Mesenchymal stem cell (in vitro differentiated cells and primary cell): ENCODE measurements at regions not wholly inside any gene's neighbourhood (a gene's known extent, or its start where the extent isn't known, plus 50 kb on each side); places are given as distances from the start of the nearest gene placed in this dataset.

Experiments
- DNase-seq: peaks from one replicate; pipeline ENCODE4 v3.0.0-alpha.2; 2013
- H2AFZ ChIP-seq: one replicate; pipeline ENCODE4 v1.6.1; 2013; ENCODE audit warnings: low read depth, mild to moderate bottlenecking, control low read depth, inconsistent platforms, low read length, moderate library complexity
- H2AK5ac ChIP-seq: 2 replicates; pipeline ENCODE4 v1.6.1; 2013; ENCODE audit warnings: low read length, moderate library complexity, mild to moderate bottlenecking, inconsistent platforms; ENCODE audit not compliant: severe bottlenecking
- H2BK120ac ChIP-seq: one replicate; pipeline ENCODE4 v1.6.1; 2013; ENCODE audit warnings: low read depth, mild to moderate bottlenecking, inconsistent platforms, low read length, moderate library complexity
- H2BK12ac ChIP-seq, 2 experiments: one replicate each; pipeline ENCODE4 v1.6.1; 2013; ENCODE audit warnings: inconsistent platforms in 2 of 2, low read length in 2 of 2, mild to moderate bottlenecking in 2 of 2, moderate library complexity in 2 of 2, control low read depth in 1 of 2
- H2BK15ac ChIP-seq: one replicate; pipeline ENCODE4 v1.6.1; 2013; ENCODE audit warnings: mild to moderate bottlenecking, low read depth, inconsistent platforms; ENCODE audit not compliant: poor library complexity, severe bottlenecking
- H2BK5ac ChIP-seq: 2 replicates; pipeline ENCODE4 v1.6.1; 2013; ENCODE audit warnings: low read depth, mild to moderate bottlenecking, low read length, control low read depth, inconsistent platforms; ENCODE audit not compliant: poor library complexity, severe bottlenecking
- H3K14ac ChIP-seq, 2 experiments: one replicate each; pipeline ENCODE4 v1.6.1; 2013; ENCODE audit warnings: inconsistent platforms in 2 of 2, low read length in 2 of 2, control low read depth in 1 of 2, mild to moderate bottlenecking in 1 of 2, moderate library complexity in 1 of 2
- H3K18ac ChIP-seq, 2 experiments: one replicate each; pipeline ENCODE4 v1.6.1; 2013; ENCODE audit warnings: inconsistent platforms in 2 of 2, low read length in 2 of 2, control low read depth in 1 of 2, low read depth in 1 of 2, mild to moderate bottlenecking in 1 of 2
- H3K23ac ChIP-seq, 2 experiments: one replicate each; pipeline ENCODE4 v1.6.1; 2013; ENCODE audit warnings: inconsistent platforms in 2 of 2, low read length in 2 of 2, mild to moderate bottlenecking in 2 of 2, moderate library complexity in 2 of 2, control low read depth in 1 of 2
- H3K27ac ChIP-seq: 2 replicates; pipeline ENCODE4 v1.5.1; 2013; ENCODE audit warnings: mild to moderate bottlenecking, moderate library complexity, low read length, control low read depth, inconsistent platforms; ENCODE audit not compliant: poor library complexity, severe bottlenecking
- H3K27me3 ChIP-seq, 2 experiments: 2 replicates each; pipeline versions ENCODE4 v1.6.1 to v1.7.0; 2013; ENCODE audit warnings: low read length in 2 of 2, mild to moderate bottlenecking in 2 of 2, moderate library complexity in 2 of 2, control low read depth in 1 of 2, inconsistent platforms in 1 of 2; ENCODE audit not compliant: control insufficient read depth in 1 of 2, insufficient read depth in 1 of 2
- H3K36me3 ChIP-seq, 2 experiments: 2 replicates each; pipeline versions ENCODE4 v1.6.1 to v1.7.0; 2013; ENCODE audit warnings: low read length in 2 of 2, control low read depth in 1 of 2, inconsistent platforms in 1 of 2, low read depth in 1 of 2, mild to moderate bottlenecking in 1 of 2; ENCODE audit not compliant: insufficient read depth in 2 of 2, control insufficient read depth in 1 of 2
- H3K4ac ChIP-seq, 2 experiments: one replicate each; pipeline ENCODE4 v1.6.1; 2013; ENCODE audit warnings: inconsistent platforms in 2 of 2, low read length in 2 of 2, mild to moderate bottlenecking in 2 of 2, moderate library complexity in 2 of 2, control low read depth in 1 of 2, low read depth in 1 of 2
- H3K4me1 ChIP-seq: 2 replicates; pipeline ENCODE4 v1.6.1; 2013; ENCODE audit warnings: low read depth, low read length, control low read depth; ENCODE audit not compliant: control insufficient read depth, insufficient read depth
- H3K4me2 ChIP-seq: 2 replicates; pipeline ENCODE4 v1.6.1; 2013; ENCODE audit warnings: low read length, mild to moderate bottlenecking, inconsistent platforms; ENCODE audit not compliant: poor library complexity, severe bottlenecking
- H3K4me3 ChIP-seq, 2 experiments: 2 replicates each; pipeline versions ENCODE4 v1.5.1 to v1.7.0; 2013; ENCODE audit warnings: low read length in 2 of 2, mild to moderate bottlenecking in 2 of 2, control low read depth in 1 of 2, low read depth in 1 of 2; ENCODE audit not compliant: insufficient read depth in 1 of 2
- H3K79me1 ChIP-seq: replicated peaks from 2 replicates; pipeline ENCODE4 v1.6.1; 2013; ENCODE audit warnings: mild to moderate bottlenecking, control low read depth, low read length, inconsistent platforms; ENCODE audit not compliant: poor library complexity, severe bottlenecking
- H3K9ac ChIP-seq: 2 replicates; pipeline ENCODE4 v1.7.0; 2013; ENCODE audit warnings: mild to moderate bottlenecking, low read length, moderate library complexity
- H3K9me3 ChIP-seq: 2 replicates; pipeline ENCODE4 v1.7.0; 2013; ENCODE audit warnings: mild to moderate bottlenecking, low read length; ENCODE audit not compliant: control insufficient read depth
- H4K8ac ChIP-seq: one replicate; pipeline ENCODE4 v1.6.1; 2013; ENCODE audit warnings: inconsistent platforms, mild to moderate bottlenecking, low read length, moderate library complexity
- H4K91ac ChIP-seq: one replicate; pipeline ENCODE4 v1.6.1; 2013; ENCODE audit warnings: mild to moderate bottlenecking, low read length, inconsistent platforms
- WGBS: methylation state at CpG from one replicate; pipeline ENCODE4 v1.1.7; 2013; ENCODE audit warnings: mixed read lengths; 5-methylcytosine and 5-hydroxymethylcytosine counted together

DNA sequence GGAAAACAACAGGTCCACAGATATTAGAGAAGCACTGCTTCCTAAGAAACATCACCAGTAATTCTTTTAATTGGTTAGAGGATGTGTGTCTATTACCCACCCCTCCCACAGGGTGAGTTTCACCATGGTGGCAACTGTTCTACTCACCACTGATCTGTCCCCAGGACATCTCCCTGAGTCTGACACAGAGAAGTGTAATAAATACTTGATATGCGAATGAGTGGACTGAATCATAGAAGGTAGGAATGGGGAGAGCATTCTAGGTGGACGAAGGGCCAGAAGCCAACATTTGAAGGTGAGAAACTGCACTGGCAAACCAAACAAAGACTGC is 452.7 kb upstream of the PROK2 start:
- Histone ChIP-seq H3K27ac (no peak overlapping the region), H3K79me1 (no peaks in the 10 kb centered on the region), H3K4me2 (no peak overlapping the region), H3K14ac (no peak overlapping the region), H2BK15ac (no peak overlapping the region), H4K91ac (no peak overlapping the region), H2BK12ac (no peak overlapping the region), H3K9ac (no peak overlapping the region), H3K4me1 (no peaks in the 10 kb centered on the region), H3K27me3 (peaks cover 0 to 55% of the 10 kb centered on the region in 2 experiments), H4K8ac (no peak overlapping the region), H3K4me3 (peak overlapping the region in 1 of 2 experiments; percentile 12), H2AK5ac (no peak overlapping the region), H2BK5ac (no peak overlapping the region), H2AFZ (no peak overlapping the region), H3K36me3 (no peaks in the 10 kb centered on the region), H3K4ac (no peak overlapping the region), H2BK120ac (no peak overlapping the region), H3K18ac (no peak overlapping the region), H3K23ac (no peak overlapping the region), H3K9me3 (no peaks in the 10 kb centered on the region)
- no peak for DNase-seq
- WGBS, result 93% methylated on average over 2 of the region's 2 CpGs

DNA sequence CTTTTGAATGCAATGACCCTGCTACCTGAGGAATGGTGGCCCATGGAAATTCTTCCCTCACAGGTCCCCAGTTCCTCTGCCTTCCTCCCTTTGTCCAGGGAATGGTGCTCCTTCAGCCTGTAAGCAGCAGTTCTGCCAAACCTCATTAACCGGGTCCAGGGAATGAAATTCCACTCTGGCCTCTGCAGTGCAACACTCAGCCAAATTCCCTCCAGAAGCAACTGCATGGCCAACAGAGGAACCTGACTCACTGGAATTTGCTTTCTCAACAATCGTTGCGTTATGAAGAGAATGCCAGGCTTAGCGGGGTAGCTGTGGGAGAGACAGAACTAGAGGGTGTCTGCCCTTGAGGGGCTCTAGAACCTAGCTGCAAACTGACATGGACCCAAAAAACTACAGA is 449.4 kb upstream of the PROK2 start:
- Histone ChIP-seq H3K14ac (no peak overlapping the region), H2BK5ac (no peak overlapping the region), H3K9me3 (no peaks in the 10 kb centered on the region), H3K4me2 (no peak overlapping the region), H3K27me3 (peaks cover 2 to 60% of the 10 kb centered on the region in 2 experiments), H3K27ac (no peak overlapping the region), H3K4me1 (no peaks in the 10 kb centered on the region), H3K23ac (no peak overlapping the region), H2BK120ac (no peak overlapping the region), H3K79me1 (no peaks in the 10 kb centered on the region), H3K9ac (peak overlapping the region; percentile 9), H3K4me3 (no peak overlapping the region), H3K36me3 (no peaks in the 10 kb centered on the region), H3K4ac (no peak overlapping the region), H2AK5ac (no peak overlapping the region), H2AFZ (no peak overlapping the region), H2BK15ac (no peak overlapping the region), H4K91ac (no peak overlapping the region), H4K8ac (no peak overlapping the region), H3K18ac (no peak overlapping the region), H2BK12ac (no peak overlapping the region)
- DNase-seq, result no peak
- WGBS, result 84% methylated on average over 4 of the region's 4 CpGs

DNA sequence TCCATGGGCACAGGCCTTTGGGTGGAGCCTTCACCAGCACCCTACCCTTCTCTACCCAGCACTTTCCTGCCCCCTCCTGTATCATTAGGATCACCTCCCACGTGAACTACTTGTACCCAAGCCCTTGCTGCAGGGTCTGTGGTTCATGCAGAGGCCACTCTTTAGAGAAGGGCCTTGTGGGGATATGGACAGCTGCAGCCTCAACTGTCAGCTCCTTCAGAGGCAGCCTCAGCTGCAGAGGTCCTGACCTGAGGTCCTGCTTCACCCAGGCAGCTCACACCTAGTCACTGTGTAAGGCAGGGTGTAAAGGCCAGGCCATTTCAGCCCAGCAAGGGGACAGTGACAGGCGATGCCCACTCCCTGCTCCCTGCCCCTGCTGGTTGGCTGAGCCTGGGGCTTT is 448.6 kb upstream of the PROK2 start:
- Histone ChIP-seq H3K4ac (no peak overlapping the region), H3K4me1 (no peaks in the 10 kb centered on the region), H2BK12ac (no peak overlapping the region), H4K8ac (no peak overlapping the region), H4K91ac (no peak overlapping the region), H3K9ac (peak overlapping the region; percentile 9), H3K79me1 (no peaks in the 10 kb centered on the region), H3K27me3 (peaks cover 10 to 56% of the 10 kb centered on the region in 2 experiments), H3K14ac (no peak overlapping the region), H3K23ac (no peak overlapping the region), H2BK120ac (no peak overlapping the region), H3K9me3 (peaks cover 2% of the 10 kb centered on the region), H2AK5ac (no peak overlapping the region), H3K27ac (no peak overlapping the region), H3K18ac (no peak overlapping the region), H3K4me2 (no peak overlapping the region), H2BK15ac (no peak overlapping the region), H2AFZ (no peak overlapping the region), H3K36me3 (no peaks in the 10 kb centered on the region), H3K4me3 (no peak overlapping the region), H2BK5ac (no peak overlapping the region)
- 79% methylated on average over 2 of the region's 2 CpGs for WGBS
- DNase-seq, result no peak

DNA sequence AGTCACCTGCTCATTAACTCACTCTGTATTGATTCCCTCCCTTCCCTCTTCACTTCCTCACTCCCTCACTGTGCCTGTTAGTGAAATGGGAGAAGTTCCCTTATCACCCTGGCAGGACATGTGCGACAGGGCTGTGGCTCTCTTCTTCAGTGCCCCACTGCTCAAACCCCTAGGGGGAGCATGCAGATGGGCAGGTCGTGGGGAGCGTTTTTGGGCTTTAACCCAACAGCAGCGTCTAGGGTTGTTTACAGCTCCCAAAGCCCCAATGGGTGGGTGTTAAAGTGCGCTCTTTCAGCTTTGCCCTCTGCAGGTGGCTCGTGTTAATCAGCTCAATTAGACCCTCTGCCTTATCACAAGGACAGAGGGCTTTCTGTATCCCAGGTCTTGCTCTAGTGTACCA is 447.8 kb upstream of the PROK2 start:
- no peak overlapping the region for H2BK5ac ChIP-seq
- no peaks in the 10 kb centered on the region for H3K4me1 ChIP-seq
- H3K9ac ChIP-seq, result no peak overlapping the region
- no peak overlapping the region for H3K18ac ChIP-seq
- H2AK5ac ChIP-seq, result no peak overlapping the region
- no peak overlapping the region for H2BK120ac ChIP-seq
- no peak overlapping the region for H2BK15ac ChIP-seq
- no peak overlapping the region for H3K14ac ChIP-seq
- no peaks in the 10 kb centered on the region for H3K36me3 ChIP-seq
- H3K27me3 ChIP-seq, result peaks cover 18 to 56% of the 10 kb centered on the region in 2 experiments
- H3K4me2 ChIP-seq, result no peak overlapping the region
- no peak overlapping the region for H2AFZ ChIP-seq
- no peak overlapping the region for H2BK12ac ChIP-seq
- H4K8ac ChIP-seq, result no peak overlapping the region
- H3K79me1 ChIP-seq, result no peaks in the 10 kb centered on the region
- H3K27ac ChIP-seq, result no peak overlapping the region
- no peak overlapping the region for H4K91ac ChIP-seq
- WGBS, result 66% methylated on average over 6 of the region's 6 CpGs
- no peak overlapping the region for H3K4ac ChIP-seq
- no peak overlapping the region for H3K23ac ChIP-seq
- H3K4me3 ChIP-seq, result no peak overlapping the region
- peaks cover 9% of the 10 kb centered on the region for H3K9me3 ChIP-seq
- DNase-seq, result no peak
